ENCODE measurements at regions not wholly inside any gene's neighbourhood (a gene's known extent, or its start where the extent isn't known, plus 50 kb on each side); places are given as distances from the start of the nearest gene placed in this dataset.
A peak's percentile ranks its signal among the peaks of the same experiment; 100 is the strongest.

- H3K27ac ChIP-seq (ENCODE audit: low read depth, low read length) = peak overlapping the region; percentile 69
- WGBS, 3 donors = 62 to 76% (median 65%) methylated on average over 10 of the region's 10 CpGs
Observed at GRCh38 chr21:35208104-35208503, 159.0 kb upstream of the RUNX1 start.

DNA sequence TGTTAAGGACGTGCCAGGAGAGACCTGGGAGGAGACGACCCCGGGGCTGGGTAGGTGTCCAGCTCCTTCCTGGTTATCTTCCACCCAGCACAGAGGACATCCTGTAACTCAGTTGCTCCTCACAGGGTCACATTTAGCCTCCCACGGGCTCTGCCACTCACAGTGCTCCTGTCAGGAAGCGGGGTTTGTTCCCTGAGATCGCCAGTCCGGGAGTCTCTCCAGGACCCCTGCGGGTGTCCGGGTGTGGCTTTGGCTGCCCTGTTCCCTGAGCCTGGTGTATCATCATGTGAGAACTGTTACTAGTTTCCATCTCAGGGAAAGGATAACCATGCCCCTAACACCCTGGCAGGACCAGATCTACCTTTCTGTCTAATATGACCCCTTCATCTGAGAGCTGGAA, 158.2 kb upstream of the RUNX1 start:
- no peak overlapping the region for H3K27ac ChIP-seq (ENCODE audit: low read depth, low read length)
- WGBS, 3 donors = 79 to 91% (median 86%) methylated on average over 9 of the region's 9 CpGs

DNA sequence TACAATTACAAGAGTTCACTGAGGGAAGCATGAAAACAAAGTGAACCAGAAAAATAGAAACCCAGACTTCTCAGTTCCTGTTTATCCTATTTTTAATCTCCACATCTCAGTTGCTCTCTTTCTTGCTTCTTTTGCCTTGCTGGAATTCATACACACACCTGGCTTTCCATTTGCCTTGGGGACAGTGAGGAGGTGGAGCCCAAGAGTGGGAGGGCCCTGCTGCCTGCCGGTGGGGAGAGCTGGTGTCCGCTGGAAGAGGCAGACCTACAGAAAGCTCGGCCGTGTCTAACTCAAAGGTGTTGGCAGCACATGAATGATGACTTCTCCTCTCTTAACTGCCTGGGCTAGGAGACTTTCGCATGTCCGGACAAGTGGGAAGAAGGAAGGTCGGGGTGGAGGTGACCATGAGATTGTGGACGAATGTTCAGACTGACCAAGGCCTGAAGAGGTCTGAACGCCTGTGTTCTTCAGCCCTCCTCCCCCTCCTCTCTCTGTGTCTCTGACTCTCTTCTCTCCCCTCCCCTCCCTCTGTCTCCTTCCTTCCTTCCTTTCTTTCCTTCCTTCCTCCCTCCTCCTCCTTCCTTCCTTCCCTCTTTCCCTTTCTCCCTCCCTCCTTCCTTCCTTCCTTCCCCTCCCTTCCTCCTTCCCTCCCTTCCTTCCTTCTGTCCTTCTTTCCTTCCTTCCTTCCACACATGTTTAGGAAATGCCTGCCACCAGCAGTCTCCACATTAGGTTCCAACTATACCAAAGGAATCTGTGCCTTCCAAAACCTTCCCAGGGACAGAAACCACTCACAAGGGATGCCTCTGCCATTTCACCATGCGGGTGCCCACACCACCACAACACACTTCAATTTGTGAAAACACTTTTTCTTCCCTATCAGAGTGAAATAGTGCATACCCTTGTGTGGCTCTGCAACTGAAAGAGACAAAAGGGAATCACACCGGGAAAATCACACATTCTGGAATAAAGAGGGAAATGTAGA, 157.3 kb upstream of the RUNX1 start:
- WGBS, 3 donors = 57 to 62% (median 61%) methylated on average over 11 of the region's 11 CpGs

DNA sequence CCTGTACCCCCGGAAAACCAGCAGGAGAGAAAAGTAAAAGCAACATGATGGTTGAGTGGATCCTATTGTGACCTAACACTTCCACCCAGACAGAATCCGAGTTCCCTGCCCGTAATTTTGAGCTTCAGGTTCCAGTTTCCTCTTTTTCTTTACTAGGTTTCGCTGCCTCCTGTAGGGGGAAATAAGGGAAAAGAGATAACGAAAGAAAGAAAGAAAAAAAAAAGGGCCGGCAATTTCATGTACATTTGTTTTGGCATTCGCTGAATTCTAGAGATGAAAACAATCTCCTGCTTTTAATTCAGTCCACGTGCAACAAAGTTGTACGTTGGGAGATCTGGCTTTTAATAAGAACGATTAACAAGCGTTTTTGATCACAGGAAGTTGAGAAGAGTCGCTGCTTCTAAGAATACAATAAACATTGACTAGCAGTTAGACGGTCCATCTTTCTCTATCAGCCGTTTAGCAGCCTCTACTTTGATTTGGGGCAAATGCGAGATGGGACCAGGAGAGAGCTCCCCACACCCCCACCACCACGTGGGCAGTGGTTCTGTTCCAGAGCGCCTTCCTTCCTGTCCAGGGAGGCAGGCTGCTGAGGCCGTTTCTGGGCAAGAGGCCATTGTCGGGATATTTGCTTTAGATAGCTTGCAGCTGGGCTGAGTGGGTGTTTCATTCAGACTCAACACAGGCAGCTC, 155.9 kb upstream of the RUNX1 start:
- H3K27ac ChIP-seq (ENCODE audit: low read depth, low read length) = no peak overlapping the region
- 8 to 35% (median 8%) methylated on average over 19 of the region's 19 CpGs for WGBS, 3 donors

More for the DNA sequence above, 157.3 kb upstream of the RUNX1 start:
- no peak overlapping the region for H3K27ac ChIP-seq (ENCODE audit: low read depth, low read length)

- 80 to 92% (median 89%) methylated on average over 7 of the region's 7 CpGs for WGBS, 3 donors
- H3K27ac ChIP-seq (ENCODE audit: low read depth, low read length) = no peak overlapping the region
Observed at GRCh38 chr21:35204125-35204524, 155.0 kb upstream of the RUNX1 start.

DNA sequence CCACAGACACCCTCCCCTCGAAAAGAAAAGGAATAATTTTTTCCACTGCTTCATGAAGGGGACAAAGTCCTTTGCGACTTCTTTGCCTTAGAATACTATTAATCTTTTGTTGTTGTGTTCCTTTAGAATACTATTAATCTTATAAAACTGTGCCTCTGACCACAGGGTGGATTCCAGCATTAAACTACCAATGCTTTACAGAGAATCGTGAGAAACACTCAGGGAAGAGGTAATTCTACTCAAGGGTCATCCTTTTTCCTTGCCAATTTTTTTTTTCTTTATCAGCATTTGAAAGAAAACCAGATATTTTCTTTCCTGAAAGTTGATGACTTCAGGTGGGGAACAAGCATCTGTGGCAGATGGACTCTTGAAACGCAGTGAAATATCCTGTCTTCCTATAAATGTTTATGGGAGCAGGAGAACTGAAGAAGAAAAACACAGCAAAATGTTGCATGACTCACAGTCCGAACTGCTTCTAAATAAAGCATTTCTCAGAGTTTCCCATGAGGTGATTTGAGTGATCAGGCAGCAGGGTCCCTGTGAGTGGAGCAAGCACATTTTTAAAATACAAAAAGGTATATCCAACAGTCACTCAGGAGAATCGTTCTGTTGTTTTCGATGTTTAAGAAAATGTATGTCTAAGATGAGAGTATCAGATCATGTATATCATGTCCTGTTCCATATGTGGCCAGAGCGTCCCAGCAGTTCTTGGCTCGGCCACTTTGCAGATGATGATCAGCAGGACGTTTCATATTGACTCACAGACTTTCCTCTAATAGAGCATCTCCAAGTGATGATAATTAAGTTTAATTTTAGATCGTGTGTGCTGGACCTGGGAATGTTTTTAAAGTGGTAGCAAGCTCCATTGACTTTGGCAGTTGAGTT, 154.2 kb upstream of the RUNX1 start:
- WGBS, 3 donors = 58 to 59% (median 59%) methylated on average over 11 of the region's 11 CpGs
- no peak overlapping the region for H3K27ac ChIP-seq (ENCODE audit: low read depth, low read length)

GRCh38 chr21:35202431-35202830, 153.3 kb upstream of the RUNX1 start:
- H3K27ac ChIP-seq (ENCODE audit: low read depth, low read length) = no peak overlapping the region

DNA sequence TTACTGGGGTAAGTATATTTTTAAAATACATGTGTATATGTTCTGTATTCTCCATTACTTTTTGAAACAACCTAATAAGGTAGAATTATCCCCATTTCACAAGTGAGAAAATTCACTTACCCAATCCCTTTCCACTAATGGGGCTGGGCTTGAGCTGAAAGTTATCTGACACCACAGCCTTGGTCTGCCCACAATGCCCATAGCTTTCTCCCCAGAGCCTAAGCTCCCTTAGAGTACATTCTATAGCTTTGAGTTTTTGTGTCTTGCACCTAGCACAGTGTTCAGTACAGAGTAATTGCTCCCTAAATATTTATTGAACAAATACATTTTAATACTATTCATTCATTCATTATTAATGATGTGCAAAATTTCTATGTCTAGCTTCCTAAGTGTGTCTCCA, 152.7 kb upstream of the RUNX1 start:
- no peak overlapping the region for H3K27ac ChIP-seq (ENCODE audit: low read depth, low read length)

DNA sequence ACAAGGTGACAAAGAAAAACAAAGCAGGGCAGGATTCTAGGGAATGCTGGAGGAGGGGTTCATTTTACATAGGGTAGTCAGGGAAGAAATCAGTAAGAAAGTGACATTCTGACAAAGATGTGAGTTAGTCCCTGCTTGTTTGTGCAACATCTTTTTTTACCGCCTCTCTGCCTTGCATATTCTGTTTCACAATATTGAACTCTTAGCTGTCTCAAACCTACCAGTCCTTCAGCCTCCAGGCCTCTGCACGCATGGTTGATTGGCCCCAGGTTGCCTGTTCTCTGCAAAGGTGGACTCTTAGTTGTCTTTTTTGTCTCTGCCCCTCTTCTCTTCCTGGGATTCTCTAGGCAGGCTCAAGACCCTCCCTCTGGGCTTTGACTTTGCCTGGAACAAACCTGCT, 152.2 kb upstream of the RUNX1 start:
- no peak overlapping the region for H3K27ac ChIP-seq (ENCODE audit: low read depth, low read length)
- WGBS, 3 donors = 74 to 87% (median 84%) methylated on average over 2 of the region's 2 CpGs

- no peak overlapping the region for H3K27ac ChIP-seq (ENCODE audit: low read depth, low read length)
- WGBS, 3 donors = 70 to 96% (median 76%) methylated on average over 1 of the region's 1 CpG
Observed at GRCh38 chr21:35199733-35200015, 150.6 kb upstream of the RUNX1 start.

- 90 to 92% (median 90%) methylated on average over 6 of the region's 6 CpGs for WGBS, 3 donors
- no peak overlapping the region for H3K27ac ChIP-seq (ENCODE audit: low read depth, low read length)
Observed at GRCh38 chr21:35198982-35199732, 150.1 kb upstream of the RUNX1 start.

DNA sequence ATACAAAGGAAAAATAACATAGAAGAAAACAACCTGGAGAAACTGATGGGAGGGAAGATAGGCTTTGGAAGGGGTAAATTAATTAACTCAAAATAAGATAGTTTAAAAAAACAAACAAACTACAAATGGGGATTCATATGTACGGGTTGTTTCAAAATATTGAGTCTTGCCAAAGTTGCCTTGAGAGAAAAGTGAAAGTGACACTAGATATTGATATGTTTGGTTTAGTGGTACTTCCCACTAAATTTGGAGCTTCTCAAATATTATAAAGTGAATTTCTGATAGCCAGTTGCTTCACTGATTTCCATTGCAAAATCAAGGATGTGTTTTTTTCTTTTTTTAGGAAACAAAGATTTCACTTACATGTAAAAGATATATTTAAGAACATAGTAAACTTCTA, 149.5 kb upstream of the RUNX1 start:
- no peak overlapping the region for H3K27ac ChIP-seq (ENCODE audit: low read depth, low read length)
- 27 to 68% (median 36%) methylated on average over 1 of the region's 1 CpG for WGBS, 3 donors

GRCh38 chr21:35197992-35198431, 148.9 kb upstream of the RUNX1 start:
- 44 to 52% (median 52%) methylated on average over 3 of the region's 3 CpGs for WGBS, 3 donors
- H3K27ac ChIP-seq (ENCODE audit: low read depth, low read length) = no peak overlapping the region

DNA sequence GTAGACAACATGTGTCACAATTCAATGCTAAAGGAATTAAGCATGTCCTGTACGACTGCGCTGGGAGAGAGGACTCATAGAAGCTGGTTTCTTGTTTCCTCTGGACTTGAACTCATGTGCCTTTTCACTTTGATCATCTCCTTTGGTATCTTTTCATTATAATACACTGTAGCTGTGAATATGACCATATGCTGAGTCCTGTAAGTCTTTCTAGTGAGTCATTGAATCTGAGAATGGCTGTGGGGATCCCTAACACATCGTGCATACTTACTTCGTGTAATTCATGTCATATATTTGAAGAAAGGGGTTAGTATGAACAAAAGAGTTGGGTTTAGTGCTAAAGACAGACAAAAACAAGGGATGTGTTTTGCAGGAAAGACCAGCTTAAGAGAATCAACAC, 148.1 kb upstream of the RUNX1 start:
- H3K27ac ChIP-seq (ENCODE audit: low read depth, low read length) = no peak overlapping the region
- 95 to 96% (median 96%) methylated on average over 4 of the region's 4 CpGs for WGBS, 3 donors

DNA sequence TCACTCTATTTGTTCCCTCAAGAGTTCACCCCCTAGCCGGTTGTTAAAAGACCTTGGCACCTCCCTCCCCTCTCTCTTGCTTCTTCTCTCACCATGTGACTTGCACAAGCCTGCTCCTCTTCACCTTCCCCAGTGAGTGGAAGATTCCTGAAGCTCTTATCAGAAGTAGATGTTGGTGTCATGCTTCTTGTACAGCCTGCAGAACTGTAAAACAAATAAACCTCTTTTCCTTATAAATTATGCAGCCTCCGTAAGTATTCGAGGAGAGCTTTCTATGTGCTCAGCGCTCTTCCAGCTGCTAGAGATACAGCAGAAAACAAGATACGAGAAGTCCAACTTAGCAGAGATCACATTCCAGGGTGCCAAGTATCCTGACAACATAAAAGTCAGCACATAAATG, 147.0 kb upstream of the RUNX1 start:
- WGBS, 3 donors = 81 to 95% (median 94%) methylated on average over 5 of the region's 5 CpGs
- no peak overlapping the region for H3K27ac ChIP-seq (ENCODE audit: low read depth, low read length)

DNA sequence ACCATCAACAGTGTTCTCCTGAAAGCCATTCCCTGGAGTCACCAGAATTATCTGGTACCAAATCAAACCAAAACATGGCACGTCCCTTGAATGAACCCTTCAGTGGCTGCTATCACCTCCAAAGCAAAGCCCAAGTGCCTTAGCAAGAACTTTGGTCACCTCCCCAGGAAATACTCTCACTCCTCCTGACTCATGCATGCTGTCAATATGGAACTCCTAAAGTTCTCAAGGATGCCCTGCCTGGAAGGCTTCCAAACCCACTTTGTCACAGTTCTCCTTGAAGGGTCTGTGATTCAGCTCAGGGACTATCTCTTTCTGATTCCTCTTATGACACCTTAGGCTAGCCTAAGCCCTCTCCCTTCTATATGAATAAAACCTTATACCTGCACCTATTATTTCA, 146.1 kb upstream of the RUNX1 start:
- H3K27ac ChIP-seq (ENCODE audit: low read depth, low read length) = no peak overlapping the region
- 74 to 94% (median 86%) methylated on average over 1 of the region's 1 CpG for WGBS, 3 donors

DNA sequence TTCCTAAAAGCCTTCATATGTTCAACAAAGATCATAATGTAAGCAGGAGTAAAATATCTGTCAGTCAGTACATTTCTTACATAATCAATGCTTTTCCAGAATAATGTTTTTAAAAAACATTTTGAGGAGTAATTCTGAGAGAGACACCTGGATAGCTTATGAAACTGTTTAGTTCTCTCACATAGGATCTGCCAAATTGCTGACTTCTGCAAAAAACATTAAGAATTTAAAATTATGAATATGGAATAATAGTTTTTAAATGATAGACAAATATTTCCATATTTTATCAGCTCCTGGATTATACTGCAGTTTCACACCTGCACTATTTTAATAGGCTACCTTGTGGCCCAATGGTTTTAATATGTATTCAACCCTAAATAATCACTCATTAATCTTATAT, 142.7 kb upstream of the RUNX1 start:
- no peak overlapping the region for H3K27ac ChIP-seq (ENCODE audit: low read depth, low read length)

GRCh38 chr21:35191128-35191527, 142.0 kb upstream of the RUNX1 start:
- H3K27ac ChIP-seq (ENCODE audit: low read depth, low read length) = no peak overlapping the region
- 75 to 91% (median 85%) methylated on average over 6 of the region's 6 CpGs for WGBS, 3 donors
